HEK293T (cell line): ENCODE measurements at regions not wholly inside any gene's neighbourhood (a gene's known extent, or its start where the extent isn't known, plus 50 kb on each side); places are given as distances from the start of the nearest gene placed in this dataset.

ENCODE experiments used
- CTCF ChIA-PET: fragments of 350-600 bp; formaldehyde crosslinking; extraction: SDS; loops from one replicate; lab custom pipeline; 2021; ENCODE audit warnings: antibody characterized with exemption, inconsistent platforms; lab: Yijun Ruan, JAX
- POLR2A ChIA-PET: fragments of 350-600 bp; formaldehyde crosslinking; extraction: SDS; loops from one replicate; lab custom pipeline; 2020; ENCODE audit warnings: antibody characterized with exemption, inconsistent platforms; lab: Yijun Ruan, JAX
- DNase-seq: peaks from one replicate; pipeline ENCODE4 v3.0.0; 2012; ENCODE audit warnings: mixed read lengths; ENCODE audit errors: extremely low spot score
- ARNT ChIP-seq: fragments of 450-650 bp; IDR thresholded peaks from 2 replicates; pipeline ENCODE4 v1.6.1; 2017; ENCODE audit warnings: mild to moderate bottlenecking
- BHLHE40 ChIP-seq: fragments of 450-650 bp; IDR thresholded peaks from 2 replicates; pipeline ENCODE4 v1.6.1; 2016; ENCODE audit warnings: mild to moderate bottlenecking, moderate library complexity, borderline replicate concordance
- CTBP1 ChIP-seq: fragments of 450-650 bp; IDR thresholded peaks from 2 replicates; pipeline ENCODE4 v1.6.1; 2016; ENCODE audit warnings: borderline replicate concordance
- ELF4 ChIP-seq: fragments of 450-650 bp; IDR thresholded peaks from 2 replicates; pipeline ENCODE4 v1.6.1; 2017; ENCODE audit warnings: antibody characterized with exemption
- FOXA1 ChIP-seq: fragments of 450-650 bp; IDR thresholded peaks from 2 replicates; pipeline ENCODE4 v1.6.1; 2016; ENCODE audit warnings: mild to moderate bottlenecking
- FOXK2 ChIP-seq: fragments of 450-650 bp; IDR thresholded peaks from 2 replicates; pipeline ENCODE4 v1.6.1; 2016; ENCODE audit warnings: mild to moderate bottlenecking
- FOXM1 ChIP-seq: fragments of 450-650 bp; IDR thresholded peaks from 2 replicates; pipeline ENCODE4 v1.6.1; 2017; ENCODE audit warnings: mild to moderate bottlenecking, borderline replicate concordance
- HDGF ChIP-seq: fragments of 450-650 bp; IDR thresholded peaks from 2 replicates; pipeline ENCODE4 v1.6.1; 2017; ENCODE audit warnings: antibody characterized with exemption, borderline replicate concordance
- L3MBTL2 ChIP-seq: fragments of 450-650 bp; conservative IDR thresholded peaks from 2 replicates; pipeline ENCODE4 v1.6.1; 2016; ENCODE audit warnings: mild to moderate bottlenecking
- LEF1 ChIP-seq: fragments of 450-650 bp; IDR thresholded peaks from 2 replicates; pipeline ENCODE4 v1.6.1; 2017; ENCODE audit warnings: mild to moderate bottlenecking, borderline replicate concordance
- NFRKB ChIP-seq: fragments of 450-650 bp; IDR thresholded peaks from 2 replicates; pipeline ENCODE4 v1.6.1; 2016; ENCODE audit warnings: mild to moderate bottlenecking, moderate library complexity
- PKNOX1 ChIP-seq: fragments of 450-650 bp; IDR thresholded peaks from 2 replicates; pipeline ENCODE4 v1.6.1; 2016
- SP1 ChIP-seq: fragments of 450-650 bp; IDR thresholded peaks from 2 replicates; pipeline ENCODE4 v1.6.1; 2017
- SUZ12 ChIP-seq: fragments of 450-650 bp; IDR thresholded peaks from 2 replicates; pipeline ENCODE4 v1.6.1; 2016; ENCODE audit warnings: mild to moderate bottlenecking
- TARDBP ChIP-seq: fragments of 450-650 bp; IDR thresholded peaks from 2 replicates; pipeline ENCODE4 v1.6.1; 2016
- ZNF384 ChIP-seq: fragments of 450-650 bp; IDR thresholded peaks from 2 replicates; pipeline ENCODE4 v1.6.1; 2016

DNA sequence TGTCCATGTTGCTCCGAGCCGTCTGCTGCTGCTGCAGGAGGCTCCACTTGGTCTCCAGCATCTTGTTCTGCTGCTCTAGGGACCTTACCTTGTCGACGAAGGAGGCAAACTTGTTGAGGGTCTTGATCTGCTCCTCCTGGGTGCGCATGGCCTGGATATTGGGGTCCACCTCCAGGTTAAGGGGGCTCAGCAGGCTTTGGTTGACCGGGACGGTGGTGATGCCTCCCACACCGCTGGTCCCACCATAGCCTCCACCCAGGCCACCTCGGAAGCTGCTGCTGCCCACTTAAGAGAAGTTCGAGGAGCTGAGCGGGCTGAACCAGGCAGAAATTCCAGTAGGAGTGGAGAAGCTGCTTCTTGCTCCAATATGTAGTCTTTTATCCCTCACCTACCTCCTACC lies 180.7 kb upstream of the SYNPR start:
- ChIA-PET POLR2A (no interaction called here), CTCF (no interaction called here)
- TF ChIP-seq BHLHE40 (no peak), L3MBTL2 (no peak), FOXA1 (no peak), LEF1 (no peak), PKNOX1 (no peak), FOXM1 (no peak), ZNF384 (no peak), TARDBP (no peak), HDGF (no peak), SP1 (no peak), ELF4 (no peak), ARNT (no peak), SUZ12 (no peak), NFRKB (no peak), FOXK2 (no peak), CTBP1 (no peak)

GRCh38 chr3:63116922-63117321 lies 161.2 kb upstream of the SYNPR start:
- TF ChIP-seq CTBP1: no peak
- no peak for TF ChIP-seq HDGF
- TF ChIP-seq L3MBTL2: no peak
- no peak for TF ChIP-seq PKNOX1
- no peak for TF ChIP-seq ELF4
- no peak for TF ChIP-seq SP1
- TF ChIP-seq FOXK2: no peak
- TF ChIP-seq TARDBP: no peak
- no peak for TF ChIP-seq ARNT
- no peak for TF ChIP-seq LEF1
- no peak for TF ChIP-seq SUZ12
- TF ChIP-seq NFRKB: no peak
- TF ChIP-seq ZNF384: no peak
- no peak for TF ChIP-seq BHLHE40
- no peak for TF ChIP-seq FOXA1
- no peak for TF ChIP-seq FOXM1
- ChIA-PET POLR2A (no interaction called here), CTCF (no interaction called here)
- DNase-seq: no peak

More for the DNA sequence above, 180.7 kb upstream of the SYNPR start:
- DNase-seq: no peak

DNA sequence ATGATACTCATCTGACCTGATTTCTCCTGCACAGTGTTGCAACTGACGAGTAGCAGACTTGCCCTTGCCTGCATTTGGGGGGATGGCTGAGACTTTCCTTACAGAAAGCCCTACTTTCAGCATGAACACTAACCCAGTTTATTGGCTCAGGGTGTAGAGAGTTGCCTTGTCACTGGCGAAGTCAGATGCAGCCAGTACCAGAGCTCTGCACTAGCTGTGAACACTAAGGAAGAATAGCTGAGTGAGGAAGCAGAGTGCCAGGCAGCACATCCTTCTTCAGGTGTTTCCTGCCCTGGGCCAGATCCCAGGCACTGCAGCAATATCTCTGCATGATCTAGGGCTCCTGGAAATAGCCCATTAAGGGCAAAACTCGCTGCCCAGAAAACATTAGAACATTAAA lies 154.0 kb upstream of the SYNPR start:
- ChIA-PET CTCF (no interaction called here), POLR2A (no interaction called here)
- TF ChIP-seq FOXA1 (no peak), L3MBTL2 (no peak), NFRKB (no peak), HDGF (no peak), FOXM1 (no peak), CTBP1 (no peak), ARNT (no peak)
- no peak for DNase-seq

GRCh38 chr3:63126530-63126929 lies 151.6 kb upstream of the SYNPR start:
- DNase-seq: no peak
- TF ChIP-seq ELF4: no peak
- TF ChIP-seq TARDBP: no peak
- no peak for TF ChIP-seq NFRKB
- no peak for TF ChIP-seq PKNOX1
- ChIA-PET POLR2A (no interaction called here), CTCF (no interaction called here)

DNA sequence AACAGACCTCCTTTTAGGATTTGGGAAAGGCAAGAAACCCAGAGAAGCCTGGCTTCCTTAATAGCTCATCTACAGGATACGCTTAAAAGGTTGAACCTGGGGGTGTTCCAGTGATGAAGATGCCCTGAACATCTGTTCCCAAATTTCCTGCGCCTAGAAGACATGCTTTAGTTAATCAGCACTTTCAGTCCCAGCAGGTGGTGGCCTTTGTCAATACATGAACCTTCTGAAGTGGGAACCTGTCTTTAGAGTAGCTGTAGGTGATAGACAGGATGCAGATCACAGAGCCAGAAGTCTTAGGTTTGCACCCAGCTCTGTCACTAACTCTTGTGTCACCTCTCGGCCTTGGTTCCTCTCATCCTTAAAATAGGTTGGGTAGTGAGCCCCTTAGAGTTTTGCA lies 149.7 kb upstream of the SYNPR start:
- TF ChIP-seq TARDBP: no peak
- no peak for TF ChIP-seq L3MBTL2
- TF ChIP-seq BHLHE40: no peak
- TF ChIP-seq FOXA1: no peak
- no peak for TF ChIP-seq LEF1
- TF ChIP-seq SP1: no peak
- TF ChIP-seq FOXM1: no peak
- no peak for TF ChIP-seq HDGF
- TF ChIP-seq CTBP1: no peak
- no peak for TF ChIP-seq SUZ12
- TF ChIP-seq ARNT: no peak
- TF ChIP-seq PKNOX1: no peak
- no peak for TF ChIP-seq ZNF384
- no peak for TF ChIP-seq NFRKB
- TF ChIP-seq FOXK2: no peak
- no peak for TF ChIP-seq ELF4
- POLR2A ChIA-PET: no interaction called here
- CTCF ChIA-PET: no interaction called here
- no peak for DNase-seq

GRCh38 chr3:63130625-63131024 lies 147.5 kb upstream of the SYNPR start:
- no peak for TF ChIP-seq CTBP1
- TF ChIP-seq FOXA1: no peak
- TF ChIP-seq BHLHE40: no peak
- TF ChIP-seq SUZ12: no peak
- no peak for TF ChIP-seq L3MBTL2
- CTCF ChIA-PET: no interaction called here
- no peak for DNase-seq
- POLR2A ChIA-PET: no interaction called here
